Thyroid gland (tissue), 4 donors: ENCODE measurements at regions not wholly inside any gene's neighbourhood (a gene's known extent, or its start where the extent isn't known, plus 50 kb on each side); places are given as distances from the start of the nearest gene placed in this dataset.
"Not testable (repeated sequence)": the region's sequence is repeated elsewhere in the genome, so short reads cannot be mapped to it uniquely, and the experiment has no call there.

Source experiments
- DNase-seq, 2 donors: peaks; one replicate each; pipeline ENCODE4 v3.0.0-alpha.2; 2019
- H3K27ac ChIP-seq, 3 donors: fragments of 200-600 bp; sonication (generic); 1 replicate in 2 of 3; 2 replicates in 1 of 3; pipeline ENCODE4 v1.5.1; 2016 to 2019; ENCODE audit warnings: mild to moderate bottlenecking in 1 of 3, moderate library complexity in 1 of 3
- H3K27me3 ChIP-seq: fragments of 200-600 bp; sonication (generic); one replicate; pipeline ENCODE4 v1.5.1; 2019
- H3K36me3 ChIP-seq, 2 donors: fragments of 200-600 bp; sonication (generic); one replicate each; pipeline ENCODE4 v1.5.1; 2016 to 2019
- H3K4me1 ChIP-seq, 2 donors: fragments of 200-600 bp; sonication (generic); one replicate each; pipeline ENCODE4 v1.5.1; 2017 to 2019
- H3K4me3 ChIP-seq, 3 donors: fragments of 200-600 bp; sonication (generic); replicated peaks in 1 of 3; 1 replicate in 2 of 3; 2 replicates in 1 of 3; pipeline ENCODE4 v1.5.1; 2016; ENCODE audit warnings: mild to moderate bottlenecking in 1 of 3
- H3K9me3 ChIP-seq: fragments of 200-600 bp; sonication (generic); one replicate; pipeline ENCODE4 v1.5.1; 2017
- POLR2A ChIP-seq, 2 donors: fragments of 450-650 bp; IDR thresholded peaks; one replicate each; pipeline ENCODE4 v1.6.1; 2017; ENCODE audit warnings: antibody characterized with exemption in 2 of 2, mild to moderate bottlenecking in 2 of 2, moderate library complexity in 1 of 2
- WGBS, 2 donors: methylation state at CpG; one replicate each; pipeline ENCODE4 v1.1.5; 2017; 5-methylcytosine and 5-hydroxymethylcytosine counted together
- intact Hi-C: fragments of 100-400 bp; cut with DNase I; formaldehyde crosslinking; loops from one replicate; pipeline ENCODE4 v1.15.1; 2023
- TF ChIP-seq, protein P1 (sequence below), 6 experiments: fragments of 200-600 bp in 3 of 6; fragments of 450-650 bp in 3 of 6; sonication (generic) in 3 of 6; IDR thresholded peaks; one replicate each; pipeline ENCODE4 v1.5.1; 2016 to 2019; ENCODE audit warnings: antibody characterized with exemption in 6 of 6, mild to moderate bottlenecking in 2 of 6, inconsistent platforms in 1 of 6, moderate library complexity in 1 of 6

DNA sequence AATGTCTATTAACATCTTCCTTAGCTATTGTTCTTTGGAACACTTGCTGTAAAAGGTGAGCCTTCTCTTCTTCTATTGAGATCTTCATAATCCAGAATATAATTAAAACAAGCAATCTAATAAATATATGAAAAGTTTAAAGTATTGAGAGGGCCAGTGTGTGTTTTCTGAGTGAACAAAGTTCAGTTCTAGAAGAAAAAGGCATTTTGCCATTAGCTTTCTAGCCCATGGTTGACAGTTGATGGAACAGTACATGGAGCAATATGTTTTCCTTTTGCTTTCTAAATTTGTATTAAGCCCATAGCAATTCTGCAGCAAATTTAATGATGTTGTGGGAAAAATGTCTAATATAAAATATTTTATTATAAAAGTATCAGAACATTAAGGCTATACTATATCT is 853.0 kb downstream of the TRHDE start:
- no peaks in the 10 kb centered on the region for H3K27me3 ChIP-seq

DNA sequence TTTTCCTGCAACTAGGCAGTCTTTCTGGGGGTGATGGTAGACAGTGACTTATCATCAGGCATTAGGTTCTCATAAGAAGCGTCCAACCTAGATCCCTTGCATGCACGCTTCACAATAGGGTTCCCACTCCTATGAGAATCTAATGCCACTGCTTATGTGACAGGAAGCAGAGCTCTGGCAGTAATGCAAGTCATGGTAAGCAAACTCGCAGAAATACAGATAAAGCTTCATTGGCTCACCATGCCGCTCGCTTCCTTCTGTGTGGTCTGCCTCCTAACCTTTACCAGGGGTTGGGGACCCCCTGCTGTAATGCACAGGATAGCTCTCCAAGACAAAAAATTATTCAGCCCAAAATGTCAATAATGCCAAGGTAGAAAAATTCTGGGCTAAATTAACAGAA is 864.2 kb downstream of the TRHDE start:
- Histone ChIP-seq H3K4me1 (no peaks in the 10 kb centered on the region), H3K27me3 (no peaks in the 10 kb centered on the region), H3K36me3 (no peaks in the 10 kb centered on the region), H3K9me3 (no peaks in the 10 kb centered on the region), H3K4me3 (no peak overlapping the region), H3K27ac (no peak overlapping the region)
- WGBS, 2 donors: 71 to 80% methylated on average over 5 of the region's 5 CpGs
- no peak for TF ChIP-seq POLR2A (IDR thresholded peaks at IDR 0.05)
- TF ChIP-seq, protein P1, sequence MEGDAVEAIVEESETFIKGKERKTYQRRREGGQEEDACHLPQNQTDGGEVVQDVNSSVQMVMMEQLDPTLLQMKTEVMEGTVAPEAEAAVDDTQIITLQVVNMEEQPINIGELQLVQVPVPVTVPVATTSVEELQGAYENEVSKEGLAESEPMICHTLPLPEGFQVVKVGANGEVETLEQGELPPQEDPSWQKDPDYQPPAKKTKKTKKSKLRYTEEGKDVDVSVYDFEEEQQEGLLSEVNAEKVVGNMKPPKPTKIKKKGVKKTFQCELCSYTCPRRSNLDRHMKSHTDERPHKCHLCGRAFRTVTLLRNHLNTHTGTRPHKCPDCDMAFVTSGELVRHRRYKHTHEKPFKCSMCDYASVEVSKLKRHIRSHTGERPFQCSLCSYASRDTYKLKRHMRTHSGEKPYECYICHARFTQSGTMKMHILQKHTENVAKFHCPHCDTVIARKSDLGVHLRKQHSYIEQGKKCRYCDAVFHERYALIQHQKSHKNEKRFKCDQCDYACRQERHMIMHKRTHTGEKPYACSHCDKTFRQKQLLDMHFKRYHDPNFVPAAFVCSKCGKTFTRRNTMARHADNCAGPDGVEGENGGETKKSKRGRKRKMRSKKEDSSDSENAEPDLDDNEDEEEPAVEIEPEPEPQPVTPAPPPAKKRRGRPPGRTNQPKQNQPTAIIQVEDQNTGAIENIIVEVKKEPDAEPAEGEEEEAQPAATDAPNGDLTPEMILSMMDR (IDR thresholded peaks at IDR 0.05): no peak
- no peak for DNase-seq
- intact Hi-C loops: no loop called here

More for the DNA sequence above, 853.0 kb downstream of the TRHDE start:
- Histone ChIP-seq H3K4me1 (no peaks in the 10 kb centered on the region), H3K36me3 (no peaks in the 10 kb centered on the region), H3K27ac (no peak overlapping the region), H3K9me3 (no peaks in the 10 kb centered on the region), H3K4me3 (no peak overlapping the region)
- TF ChIP-seq, protein P1 (IDR thresholded peaks at IDR 0.05): no peak
- TF ChIP-seq POLR2A (IDR thresholded peaks at IDR 0.05): no peak
- intact Hi-C loops: no loop called here
- no peak for DNase-seq

DNA sequence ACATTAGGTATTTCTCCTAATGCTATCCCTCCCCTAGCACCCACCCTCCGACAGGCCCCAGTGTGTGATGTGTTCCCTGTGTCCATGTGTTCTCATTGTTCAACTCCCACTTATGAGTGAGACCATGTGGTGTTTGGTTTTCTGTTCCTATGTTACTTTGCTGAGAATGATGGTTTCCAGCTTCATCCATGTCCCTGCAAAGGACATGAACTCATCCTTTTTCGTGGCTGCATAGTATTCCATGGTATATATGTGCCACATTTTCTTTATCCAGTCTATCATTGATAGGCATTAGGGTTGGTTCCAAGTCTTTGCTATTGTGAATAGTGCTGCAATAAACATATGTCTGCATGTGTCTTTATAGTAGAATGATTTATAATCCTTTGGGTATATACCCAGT is 867.5 kb downstream of the TRHDE start:
- H3K4me1 ChIP-seq, DNase-seq, H3K27me3 ChIP-seq, H3K4me3 ChIP-seq, intact Hi-C loops, H3K36me3 ChIP-seq, H3K9me3 ChIP-seq, H3K27ac ChIP-seq: not testable (repeated sequence)
- 81 to 84% methylated on average over 2 of the region's 2 CpGs for WGBS, 2 donors

DNA sequence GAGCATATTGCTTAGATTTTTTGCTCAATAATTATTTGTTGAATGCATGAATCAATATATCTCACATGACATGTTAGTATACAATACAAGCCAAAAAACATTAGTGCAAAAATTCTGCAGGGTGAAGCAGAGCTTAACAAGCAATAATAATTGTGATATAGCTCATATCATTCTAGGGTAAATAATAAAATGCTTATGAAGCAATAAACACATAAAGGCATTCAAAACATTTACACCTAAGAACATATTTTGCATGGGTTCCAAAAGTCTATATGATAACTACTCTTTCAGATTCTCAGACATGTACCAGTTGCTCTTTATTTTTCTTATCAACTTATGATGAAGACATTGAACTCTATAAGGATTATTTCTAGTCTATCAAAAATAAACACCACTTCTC is 886.2 kb downstream of the TRHDE start:
- H3K4me1 ChIP-seq: no peaks in the 10 kb centered on the region
- no peak for DNase-seq
- no peak overlapping the region for H3K27ac ChIP-seq
- no peaks in the 10 kb centered on the region for H3K36me3 ChIP-seq
- H3K27me3 ChIP-seq: no peaks in the 10 kb centered on the region
- intact Hi-C loops: no loop called here
- no peak overlapping the region for H3K4me3 ChIP-seq
- TF ChIP-seq, protein P1 (IDR thresholded peaks at IDR 0.05): no peak
- no peak for TF ChIP-seq POLR2A (IDR thresholded peaks at IDR 0.05)
- no peaks in the 10 kb centered on the region for H3K9me3 ChIP-seq

DNA sequence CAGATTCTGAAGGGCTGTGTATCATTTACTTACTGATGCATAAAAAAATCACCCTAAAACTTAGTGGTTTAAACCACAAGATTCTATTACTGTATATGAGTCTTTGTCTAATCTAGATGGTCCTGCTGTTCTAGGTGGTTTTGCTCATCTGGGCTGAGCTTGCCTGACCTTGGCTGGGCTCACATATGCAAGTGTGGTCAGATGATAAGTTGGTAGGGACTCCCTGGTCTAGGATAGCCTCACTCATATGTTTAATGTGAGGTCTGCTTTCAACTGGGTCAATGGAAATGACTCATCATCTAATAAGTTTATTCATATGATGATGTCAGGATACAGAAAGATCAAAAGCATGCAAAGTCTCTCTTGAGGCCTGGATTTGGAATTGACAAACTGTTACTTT is 887.8 kb downstream of the TRHDE start:
- no peak for TF ChIP-seq POLR2A (IDR thresholded peaks at IDR 0.05)
- TF ChIP-seq, protein P1 (IDR thresholded peaks at IDR 0.05): no peak
- H3K4me3 ChIP-seq: no peak overlapping the region
- no peaks in the 10 kb centered on the region for H3K9me3 ChIP-seq
- H3K36me3 ChIP-seq: no peaks in the 10 kb centered on the region
- no peaks in the 10 kb centered on the region for H3K27me3 ChIP-seq
- no peak overlapping the region for H3K27ac ChIP-seq
- intact Hi-C loops: no loop called here
- DNase-seq: no peak
- H3K4me1 ChIP-seq: no peaks in the 10 kb centered on the region

DNA sequence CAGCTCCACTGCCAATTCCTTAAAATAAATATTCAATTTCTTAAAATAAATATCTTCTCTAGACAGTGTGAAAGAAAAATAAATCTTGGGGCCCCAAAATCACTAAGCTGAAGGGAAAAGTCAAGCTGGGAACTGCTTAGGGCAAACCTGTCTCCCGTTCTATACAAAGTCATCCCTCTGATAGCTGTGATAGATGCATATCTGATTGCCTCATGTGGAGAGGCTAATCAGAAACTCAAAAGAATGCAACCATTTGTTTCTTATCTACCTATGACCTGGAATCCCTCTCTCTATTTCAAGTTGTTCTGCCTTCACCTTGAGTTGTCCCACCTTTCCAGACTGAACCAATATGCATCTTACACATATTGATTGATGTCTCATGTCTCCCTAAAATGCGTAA is 889.8 kb downstream of the TRHDE start:
- H3K9me3 ChIP-seq: no peaks in the 10 kb centered on the region
- no peak for TF ChIP-seq POLR2A (IDR thresholded peaks at IDR 0.05)
- TF ChIP-seq, protein P1 (IDR thresholded peaks at IDR 0.05): no peak
- H3K4me1 ChIP-seq: no peaks in the 10 kb centered on the region
- 72 to 76% methylated on average over 2 of the region's 2 CpGs for WGBS, 2 donors
- no peak for DNase-seq
- no peaks in the 10 kb centered on the region for H3K27me3 ChIP-seq
- intact Hi-C loops: no loop called here
- H3K4me3 ChIP-seq: no peak overlapping the region
- no peaks in the 10 kb centered on the region for H3K36me3 ChIP-seq
- H3K27ac ChIP-seq: no peak overlapping the region
